ENCODE measurements at regions not wholly inside any gene's neighbourhood (a gene's known extent, or its start where the extent isn't known, plus 50 kb on each side); places are given as distances from the start of the nearest gene placed in this dataset.
"Not testable (repeated sequence)": the region's sequence is repeated elsewhere in the genome, so short reads cannot be mapped to it uniquely, and the experiment has no call there.

DNA sequence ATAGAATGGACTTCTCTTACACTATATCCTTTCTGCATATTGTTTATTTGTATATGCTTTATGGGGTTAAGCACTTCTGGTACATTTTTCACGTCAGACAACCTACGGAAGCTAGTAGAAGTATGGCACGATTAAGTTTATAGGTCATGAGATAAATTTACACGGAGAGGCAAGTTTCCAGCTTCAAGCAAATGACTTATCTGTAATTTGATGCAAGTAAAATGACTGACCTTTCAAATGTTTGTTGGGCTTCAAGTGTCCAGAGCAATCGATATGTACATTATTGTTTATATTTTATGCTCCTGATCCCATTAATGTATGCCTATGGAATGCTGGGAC lies 97.5 kb upstream of the EFEMP1 start:
- DNase-seq (ENCODE audit: low read depth, low spot score) = no peak

DNA sequence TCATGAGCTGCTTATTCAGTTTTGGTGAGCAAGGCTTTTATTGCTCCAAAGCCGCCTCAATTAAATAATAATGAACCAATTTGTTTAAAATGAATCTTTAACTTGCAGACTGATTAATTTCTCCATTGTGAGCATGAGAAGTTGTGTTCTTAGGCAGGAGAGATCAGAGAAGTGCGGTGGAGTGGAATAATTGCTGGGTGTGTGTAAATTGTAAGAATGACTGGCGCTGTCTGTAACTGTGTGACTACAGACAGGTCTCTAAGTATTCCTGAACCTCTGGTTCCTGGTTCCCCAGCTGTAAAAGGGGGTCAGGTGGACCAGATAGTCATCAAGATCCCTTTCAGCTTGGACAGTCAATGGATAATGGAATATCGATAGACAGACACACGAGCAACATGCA lies 98.0 kb upstream of the EFEMP1 start:
- no peak for DNase-seq (ENCODE audit: low read depth, low spot score)

DNA sequence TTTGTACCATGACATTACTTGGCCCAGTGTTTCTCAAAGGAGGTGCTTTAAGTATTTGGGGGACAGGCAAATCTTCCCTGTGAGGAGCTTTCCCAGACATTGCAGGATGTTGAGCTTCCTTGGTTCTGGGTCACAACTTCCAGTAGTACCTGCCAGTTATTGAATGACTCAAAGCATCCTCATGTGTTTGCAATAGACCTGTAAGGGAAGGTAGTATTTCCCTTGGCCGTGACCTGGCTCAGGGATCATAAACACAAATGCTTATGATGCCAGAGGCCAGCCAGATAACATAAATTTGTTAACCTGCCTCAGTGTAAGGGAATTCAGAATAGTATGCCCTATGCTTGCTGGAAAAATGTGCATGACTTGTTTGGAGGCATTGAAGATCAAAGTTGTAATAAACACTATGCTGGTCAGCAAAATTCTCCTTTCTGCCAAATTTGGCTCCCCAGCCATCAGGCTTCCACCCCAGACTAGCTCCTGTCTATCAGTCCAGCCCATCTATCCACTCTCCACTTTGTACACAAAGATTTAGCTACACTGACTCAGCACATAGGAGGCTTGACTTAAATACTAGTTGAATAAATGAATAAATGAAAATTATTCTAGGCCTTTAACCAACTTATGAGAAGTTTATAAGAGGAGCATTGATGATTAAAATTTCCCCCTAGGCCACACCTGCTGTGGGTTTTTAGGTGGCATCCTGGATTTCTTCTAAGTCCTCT lies 102.0 kb upstream of the EFEMP1 start:
- DNase-seq (ENCODE audit: low read depth, low spot score) = no peak

DNA sequence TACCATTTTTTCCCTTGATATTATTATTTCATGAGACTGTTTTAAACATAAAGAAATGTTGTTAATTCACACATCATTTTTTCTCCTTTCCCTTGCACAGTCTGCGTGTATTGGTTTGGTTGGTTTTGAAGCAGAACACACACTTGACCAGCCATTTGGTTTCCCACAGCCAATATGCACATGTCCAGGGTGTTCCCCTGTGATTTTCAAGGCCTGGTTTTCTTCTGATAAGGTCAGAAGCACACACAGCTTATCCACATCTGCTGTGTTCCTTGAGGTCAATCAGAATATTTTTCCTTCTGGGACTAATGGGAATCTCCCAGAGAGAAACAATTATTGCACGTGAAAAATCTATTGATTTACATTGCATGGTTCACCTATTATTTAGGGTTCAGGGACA lies 103.2 kb upstream of the EFEMP1 start:
- DNase-seq (ENCODE audit: low read depth, low spot score) = no peak

DNA sequence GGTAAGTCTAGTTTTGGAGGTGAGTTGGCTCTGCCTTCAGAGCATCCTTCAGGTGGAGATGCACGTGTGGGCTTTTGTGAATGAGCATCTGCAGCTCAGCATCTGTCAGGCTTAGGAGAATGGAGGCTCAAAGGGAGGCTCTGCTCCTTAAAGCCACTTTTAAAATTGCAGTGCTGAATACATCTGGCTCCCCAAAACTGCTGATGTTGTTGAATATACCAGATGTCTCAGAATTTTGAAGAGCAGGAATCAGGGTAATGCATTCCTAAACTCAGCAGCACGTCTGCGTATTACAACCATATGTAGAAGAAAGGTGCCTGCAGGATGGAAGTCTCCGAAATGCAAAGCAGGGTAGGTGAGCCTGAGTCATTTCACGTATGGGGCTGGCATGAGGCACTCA lies 106.5 kb upstream of the EFEMP1 start:
- no peak for DNase-seq (ENCODE audit: low read depth, low spot score)

DNA sequence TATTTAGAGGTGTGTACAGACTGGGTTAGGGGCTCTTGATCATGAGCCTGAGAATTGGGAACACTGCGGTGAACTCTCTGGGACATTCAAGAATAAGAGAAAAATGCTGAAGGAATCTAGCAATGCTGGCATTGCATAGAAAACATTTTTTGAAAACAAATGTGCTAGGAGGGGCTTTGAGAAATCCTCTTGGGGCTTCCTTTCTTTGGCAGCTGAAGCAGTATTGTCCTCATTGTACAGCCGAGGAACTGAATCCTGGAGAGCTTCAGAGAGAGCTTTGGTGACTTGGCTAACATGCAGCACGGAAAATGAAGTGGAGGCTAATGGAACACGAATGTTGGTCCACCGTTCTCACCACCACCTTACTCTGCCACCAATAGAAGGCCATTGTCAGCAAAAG lies 107.3 kb upstream of the EFEMP1 start:
- DNase-seq (ENCODE audit: low read depth, low spot score) = no peak

DNA sequence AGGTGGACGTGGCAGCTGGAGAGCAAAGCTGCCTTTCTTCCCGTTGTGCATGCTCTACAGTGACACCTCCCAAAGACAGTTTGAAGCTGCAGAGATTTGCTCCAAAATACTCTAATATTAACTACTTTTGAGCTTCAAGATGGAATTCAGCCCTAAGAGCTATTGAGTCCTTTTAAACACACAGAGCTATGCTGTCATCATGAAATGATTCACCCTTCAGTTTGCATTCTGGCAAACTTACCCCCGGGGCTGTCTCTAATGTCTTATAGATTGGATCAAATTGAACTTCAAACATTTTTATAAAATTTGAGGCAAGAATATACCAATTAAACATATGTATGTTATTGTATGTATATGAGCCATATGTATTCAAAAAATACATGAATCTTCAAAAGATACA lies 110.7 kb upstream of the EFEMP1 start:
- no peak for DNase-seq (ENCODE audit: low read depth, low spot score)

DNA sequence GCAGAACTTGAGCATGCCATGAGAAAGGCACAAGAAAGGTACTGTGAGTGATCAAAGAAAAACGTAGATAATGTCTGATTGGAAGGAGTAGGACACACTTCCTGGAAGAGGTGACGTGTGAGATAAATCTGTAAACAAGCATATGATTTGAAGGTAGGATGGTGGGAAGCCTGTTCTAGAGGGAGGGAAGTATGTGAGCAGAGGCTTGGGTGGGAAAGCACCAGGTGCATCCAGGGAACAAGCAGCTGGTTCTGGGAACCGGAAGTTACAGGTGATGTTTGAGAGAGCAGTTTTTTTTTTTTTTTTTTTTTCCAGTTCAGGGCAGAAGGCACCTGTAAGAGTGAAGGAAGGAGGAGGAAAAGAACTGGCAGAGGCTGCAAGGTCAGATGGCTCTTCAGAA lies 116.6 kb upstream of the EFEMP1 start:
- DNase-seq (ENCODE audit: low read depth, low spot score) = no peak

DNA sequence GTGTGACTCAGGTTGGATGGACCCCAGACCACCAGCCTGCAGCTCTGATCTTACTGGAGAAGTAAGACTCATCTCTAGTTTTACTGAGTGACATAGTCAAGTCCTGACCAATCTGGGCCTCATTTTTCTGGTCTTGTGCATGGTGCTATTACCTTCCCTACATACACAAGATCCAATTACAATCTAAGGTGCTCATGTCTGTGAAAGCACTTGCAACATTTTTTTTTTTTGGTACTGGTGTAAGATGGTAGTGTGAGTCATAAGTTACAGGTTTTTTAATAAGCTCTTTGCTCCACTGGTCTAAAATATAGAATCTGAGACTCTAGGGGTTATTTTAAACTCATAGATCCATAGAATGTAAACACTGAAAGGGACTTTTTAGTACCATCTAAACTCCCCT lies 117.3 kb upstream of the EFEMP1 start:
- no peak for DNase-seq (ENCODE audit: low read depth, low spot score)

DNA sequence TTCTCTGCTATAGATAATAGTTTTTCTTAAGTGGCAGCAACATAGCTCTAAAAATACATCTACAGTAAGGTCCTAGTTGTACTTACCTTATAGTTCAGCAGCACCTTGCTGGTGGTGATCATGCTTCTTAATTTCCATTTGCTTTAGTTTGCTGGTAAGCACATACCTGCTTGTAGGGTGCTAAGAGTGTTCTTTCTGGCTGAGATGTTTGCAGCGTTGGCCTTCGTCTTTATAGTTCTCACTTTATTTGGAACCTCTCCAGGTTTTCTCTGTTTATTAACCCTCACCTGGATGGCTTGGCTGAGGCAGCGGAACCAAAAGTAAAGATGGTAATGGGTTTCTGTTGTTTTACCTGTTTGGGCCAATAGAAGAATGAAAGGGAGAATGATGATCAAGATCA lies 123.6 kb upstream of the EFEMP1 start:
- DNase-seq (ENCODE audit: low read depth, low spot score) = no peak

DNA sequence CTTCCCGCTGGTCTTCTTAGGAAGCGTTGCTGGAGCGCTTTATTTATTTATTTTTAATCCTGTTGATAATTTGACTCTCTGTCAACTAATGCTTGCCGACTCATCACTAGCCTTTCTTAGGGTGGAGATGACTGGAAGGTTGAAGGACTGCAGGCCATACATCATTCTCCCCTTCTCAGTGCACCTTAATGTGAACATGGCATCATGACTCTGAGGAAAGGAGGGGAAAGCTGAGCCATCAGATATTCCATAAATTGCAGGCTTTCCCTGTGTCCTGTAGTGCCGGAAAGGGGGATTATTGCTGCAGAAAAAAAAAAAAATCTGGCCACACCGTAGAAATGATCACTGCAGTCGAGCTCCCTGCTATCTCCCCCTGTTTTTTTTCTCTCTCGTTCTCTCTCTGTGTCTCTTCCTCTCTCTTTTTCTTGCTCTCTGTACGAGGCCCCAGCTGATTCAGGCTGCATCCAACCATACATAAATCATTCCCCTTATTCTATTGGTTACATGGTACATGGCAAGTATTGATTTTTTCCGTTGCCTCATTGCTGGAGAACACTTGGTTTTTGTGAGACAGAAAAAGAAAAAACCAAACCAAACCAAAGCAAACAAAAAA lies 125.8 kb upstream of the EFEMP1 start:
- no peak for DNase-seq (ENCODE audit: low read depth, low spot score)

DNA sequence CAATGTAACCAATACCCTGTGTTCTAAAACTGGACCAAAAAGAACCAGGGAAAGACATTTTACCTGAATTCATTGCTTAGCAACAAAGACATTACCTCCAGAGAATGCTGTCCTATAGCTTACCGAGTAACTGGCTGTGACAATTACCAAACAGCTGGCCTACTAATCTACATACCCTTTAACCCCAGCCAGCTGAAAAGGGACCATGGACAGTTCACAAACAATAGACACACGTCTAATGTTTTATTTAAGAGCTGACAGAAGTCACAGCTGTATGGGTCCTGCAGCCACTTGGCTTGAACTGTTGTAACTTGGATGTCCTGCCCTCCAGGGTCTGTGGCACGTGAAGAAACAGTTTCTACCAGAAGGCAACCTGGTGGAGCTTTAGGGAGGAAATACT lies 130.1 kb upstream of the EFEMP1 start:
- DNase-seq (ENCODE audit: low read depth, low spot score) = no peak

DNA sequence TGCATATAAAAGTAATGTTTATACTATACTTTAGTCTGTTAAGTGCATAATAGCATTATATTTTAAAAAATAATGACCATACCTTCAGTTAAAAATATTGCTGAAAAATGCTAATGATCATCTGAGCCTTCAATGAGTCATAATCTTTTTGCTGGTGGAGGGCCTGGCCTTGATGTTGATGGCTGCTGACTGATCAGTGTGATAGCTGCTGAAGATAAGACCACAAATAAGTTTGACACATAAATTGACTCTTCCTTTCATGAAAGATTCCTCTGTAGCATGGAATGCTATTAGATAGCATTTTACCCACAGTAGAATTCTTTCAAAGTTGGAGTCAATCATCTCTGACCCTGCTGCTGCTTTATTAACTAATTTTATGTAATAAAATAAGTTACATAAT lies 128.4 kb upstream of the CCDC85A start:
- DNase-seq (ENCODE audit: low read depth, low spot score) = no peak

DNA sequence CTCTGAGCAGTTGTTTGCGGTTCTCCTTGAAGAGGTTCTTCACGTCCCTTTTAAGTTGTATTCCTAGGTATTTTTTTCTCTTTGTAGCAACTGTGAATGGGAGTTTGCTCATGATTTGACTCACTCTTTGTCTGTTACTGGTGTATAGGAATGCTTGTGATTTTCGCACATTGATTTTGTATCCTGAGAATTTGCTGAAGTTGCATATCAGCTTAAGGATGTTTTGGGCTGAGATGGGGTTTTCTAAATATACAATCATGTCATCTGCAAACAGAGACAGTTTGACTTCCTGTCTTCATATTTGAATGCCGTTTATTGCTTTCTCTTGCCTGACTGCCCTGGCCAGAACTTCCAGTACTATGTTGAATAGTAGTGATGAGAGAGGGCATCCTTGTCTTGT lies 122.5 kb upstream of the CCDC85A start:
- not testable (repeated sequence) for DNase-seq (ENCODE audit: low read depth, low spot score)

DNA sequence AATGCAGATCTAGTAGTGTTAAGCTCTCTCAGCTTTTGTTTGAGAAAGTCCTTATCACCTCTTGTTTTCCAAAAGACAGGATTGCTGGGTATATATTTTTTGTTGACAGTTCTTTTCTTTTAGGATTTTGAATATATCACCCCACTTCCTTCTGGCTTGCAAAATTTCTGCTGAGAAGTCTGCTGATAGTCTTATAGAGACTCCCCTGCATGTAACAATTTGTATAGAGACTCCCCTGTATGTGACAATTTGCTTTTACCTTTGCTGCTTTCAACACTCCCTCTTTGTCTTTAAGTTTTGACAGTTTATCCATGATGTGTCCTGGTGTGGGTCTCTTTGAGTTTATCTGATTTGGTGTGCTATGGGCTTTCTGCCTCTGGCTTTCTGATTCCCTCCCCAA lies 115.0 kb upstream of the CCDC85A start:
- DNase-seq (ENCODE audit: low read depth, low spot score) = no peak

DNA sequence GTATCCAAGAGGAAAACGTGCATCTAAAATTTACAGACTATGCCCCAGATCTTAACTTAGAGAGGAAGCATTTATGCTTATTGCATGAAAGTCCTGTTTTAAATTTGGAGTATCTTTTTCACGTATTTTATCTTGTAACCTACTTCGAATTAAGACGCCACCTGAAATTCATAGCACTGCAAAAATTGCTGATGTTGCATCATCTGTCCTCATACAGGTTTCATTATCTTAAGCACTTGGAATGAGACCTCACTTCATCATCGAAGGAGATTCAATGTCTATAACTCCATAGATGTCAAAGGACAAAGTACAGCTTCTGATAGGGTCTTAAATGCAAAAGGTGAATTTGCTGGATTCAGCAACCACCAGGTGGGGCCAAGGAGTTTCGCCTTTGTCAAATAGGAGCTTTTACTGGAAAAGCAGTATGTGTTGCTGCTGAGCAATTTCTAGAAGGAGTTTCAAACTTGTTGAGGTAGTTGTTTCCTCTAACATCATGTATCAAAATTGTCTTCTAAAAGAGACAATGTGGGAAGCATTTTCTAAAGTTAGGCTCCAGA lies 106.4 kb upstream of the CCDC85A start:
- DNase-seq (ENCODE audit: low read depth, low spot score) = peak; percentile 16

DNA sequence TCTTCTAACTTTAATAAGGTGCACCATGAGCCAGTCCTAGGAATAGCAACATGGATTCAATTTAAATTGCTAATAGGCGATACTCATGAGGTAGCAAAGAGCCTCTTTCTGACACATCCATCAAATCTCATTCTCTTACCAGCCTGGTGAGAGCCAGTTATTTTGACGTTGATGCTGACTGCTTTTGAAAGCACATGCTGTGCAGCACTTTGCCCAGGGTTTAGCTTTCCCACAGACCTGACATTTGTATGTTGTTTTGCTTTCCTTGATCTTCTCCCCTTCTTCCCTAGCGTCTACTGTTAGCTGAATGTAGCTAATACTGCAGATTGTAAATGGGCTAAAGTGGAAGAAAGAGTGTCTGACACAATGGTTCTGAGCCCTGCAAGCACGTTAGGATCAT lies 101.1 kb upstream of the CCDC85A start:
- DNase-seq (ENCODE audit: low read depth, low spot score) = no peak

DNA sequence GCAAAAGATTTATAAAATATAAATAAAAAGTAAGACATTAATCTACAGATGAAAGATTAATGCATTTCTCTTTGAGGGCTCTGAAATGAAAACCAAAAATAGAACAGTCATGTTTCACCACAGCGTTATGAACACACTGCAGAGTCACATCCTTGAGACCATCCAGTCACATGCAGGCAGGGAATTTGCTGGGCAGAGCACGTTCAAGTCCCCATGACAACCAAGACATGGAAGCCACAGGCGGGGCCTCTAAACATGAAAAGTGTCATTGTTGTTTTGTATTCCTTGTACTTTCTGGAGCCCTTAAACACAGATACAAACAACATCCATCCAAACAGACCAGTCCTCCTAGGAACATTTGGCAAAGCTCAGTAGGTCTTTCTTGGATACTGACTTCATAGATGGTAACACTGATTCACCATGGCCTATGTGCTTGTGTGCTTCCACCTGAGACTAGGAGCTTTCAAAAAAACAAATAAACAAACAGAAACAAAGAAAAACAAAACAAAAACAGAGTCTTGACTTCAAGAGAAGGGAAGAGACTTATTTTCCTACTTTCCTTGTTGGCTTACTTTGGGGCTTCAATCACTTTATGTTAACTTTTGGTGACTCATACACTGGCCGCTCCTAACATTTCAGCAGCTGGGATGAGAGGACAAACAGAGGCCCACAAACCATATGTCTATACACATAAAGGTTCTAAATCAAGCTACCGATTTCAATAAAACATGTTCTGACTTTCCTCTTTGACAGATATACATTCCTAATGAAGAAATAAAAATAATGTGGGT lies 99.5 kb upstream of the CCDC85A start:
- no peak for DNase-seq (ENCODE audit: low read depth, low spot score)

DNA sequence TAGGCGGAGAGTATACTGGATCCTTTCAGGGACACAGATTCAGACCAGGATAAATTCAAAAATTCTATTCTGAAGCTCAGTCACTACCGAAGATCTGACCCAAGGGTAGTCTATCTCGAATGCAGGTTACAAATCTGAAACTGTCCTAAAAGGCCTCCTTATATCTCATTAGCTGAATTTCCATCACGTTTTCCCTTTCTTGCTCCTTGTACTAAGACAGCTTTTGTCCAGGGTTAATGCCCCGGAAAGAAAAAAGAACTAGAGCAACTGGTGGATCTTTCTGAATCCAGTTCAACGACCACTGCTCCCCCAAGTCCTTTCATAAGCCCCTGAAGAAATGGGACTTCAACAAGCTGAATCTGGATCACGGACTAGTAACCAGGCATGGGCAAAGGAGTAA lies 97.5 kb upstream of the CCDC85A start:
- DNase-seq (ENCODE audit: low read depth, low spot score) = no peak

DNA sequence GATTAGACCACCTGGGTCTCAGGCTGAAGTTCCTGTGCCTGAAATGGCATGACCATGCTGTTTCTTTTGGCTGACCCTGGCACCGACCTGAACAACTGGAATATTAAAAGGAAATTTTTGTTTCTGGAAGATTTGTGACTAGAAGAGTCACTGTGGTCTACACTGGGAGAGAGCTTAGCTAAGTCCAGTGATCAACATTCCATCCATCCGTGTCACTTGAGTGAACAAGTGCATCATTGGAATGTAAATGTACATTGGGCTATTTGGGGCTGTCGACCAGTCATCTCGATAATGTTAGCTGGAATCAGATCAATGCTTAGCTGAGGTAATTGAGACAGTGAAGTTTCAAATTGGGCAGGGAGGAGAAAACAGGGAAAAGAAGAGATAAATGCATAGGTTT lies 95.4 kb upstream of the CCDC85A start:
- DNase-seq (ENCODE audit: low read depth, low spot score) = no peak

DNA sequence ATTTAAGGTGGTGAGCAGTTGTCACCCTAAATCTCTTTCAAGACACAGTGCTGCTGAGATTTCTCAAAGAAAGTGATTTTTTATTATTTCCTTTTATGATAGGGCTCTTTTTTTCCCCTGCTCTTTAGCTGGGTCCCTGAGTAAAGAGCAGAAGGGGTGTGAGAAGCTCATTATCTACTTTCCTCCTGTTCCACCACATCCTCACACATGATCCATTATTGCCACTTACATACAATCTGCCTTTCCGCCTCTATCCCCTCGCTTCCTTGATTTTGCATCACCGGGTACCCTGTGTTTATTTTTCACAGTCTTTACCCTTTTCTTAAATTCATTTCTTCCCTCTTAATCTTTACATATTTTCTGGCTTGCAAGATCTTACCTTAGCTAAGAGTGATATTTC lies 93.9 kb upstream of the CCDC85A start:
- no peak for DNase-seq (ENCODE audit: low read depth, low spot score)

DNA sequence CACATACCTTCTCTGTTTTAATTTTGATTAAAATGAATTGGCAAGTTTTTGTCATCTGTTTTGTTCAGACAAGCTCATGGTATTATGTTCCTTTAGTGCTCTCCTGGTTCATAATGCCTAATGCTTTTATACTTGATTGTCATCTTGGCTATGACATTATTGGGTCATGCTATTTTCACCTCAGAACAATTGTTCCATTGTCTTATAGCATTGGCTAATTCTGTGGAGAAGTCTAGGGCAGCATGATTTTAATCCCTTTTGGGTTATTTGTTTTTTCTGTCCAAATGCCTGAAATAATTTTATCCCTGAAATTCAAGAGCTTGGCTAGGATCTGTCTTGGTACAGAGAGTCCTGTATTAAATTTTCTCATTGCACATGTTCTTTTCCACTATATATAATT lies 83.8 kb upstream of the CCDC85A start:
- DNase-seq (ENCODE audit: low read depth, low spot score) = no peak

DNA sequence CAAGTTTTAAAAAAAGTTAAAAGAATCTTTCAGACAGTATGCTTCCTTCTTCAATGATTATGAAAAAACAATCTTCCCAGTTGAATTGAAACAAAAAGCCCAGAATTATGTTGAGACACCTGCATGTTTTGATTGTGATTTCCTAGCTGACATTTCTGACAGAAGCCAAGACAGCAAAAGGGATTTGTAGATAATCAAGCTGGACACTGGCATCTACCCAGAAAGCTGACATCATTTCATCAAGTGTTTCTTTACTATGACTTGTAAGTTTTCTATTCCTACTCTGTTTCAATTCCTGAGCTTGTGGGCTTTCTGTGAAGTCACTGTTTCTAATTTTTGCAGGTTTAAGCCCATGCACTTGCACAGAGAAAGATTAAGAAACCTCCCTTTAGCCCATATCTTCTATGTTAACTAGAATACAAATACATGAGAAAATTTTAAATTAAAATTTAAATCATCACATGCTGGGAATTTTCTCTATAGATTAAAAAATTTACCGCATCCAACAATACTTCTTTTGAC lies 82.9 kb upstream of the CCDC85A start:
- no peak for DNase-seq (ENCODE audit: low read depth, low spot score)
